ENCODE measurements at regions not wholly inside any gene's neighbourhood (a gene's known extent, or its start where the extent isn't known, plus 50 kb on each side); places are given as distances from the start of the nearest gene placed in this dataset.

DNA sequence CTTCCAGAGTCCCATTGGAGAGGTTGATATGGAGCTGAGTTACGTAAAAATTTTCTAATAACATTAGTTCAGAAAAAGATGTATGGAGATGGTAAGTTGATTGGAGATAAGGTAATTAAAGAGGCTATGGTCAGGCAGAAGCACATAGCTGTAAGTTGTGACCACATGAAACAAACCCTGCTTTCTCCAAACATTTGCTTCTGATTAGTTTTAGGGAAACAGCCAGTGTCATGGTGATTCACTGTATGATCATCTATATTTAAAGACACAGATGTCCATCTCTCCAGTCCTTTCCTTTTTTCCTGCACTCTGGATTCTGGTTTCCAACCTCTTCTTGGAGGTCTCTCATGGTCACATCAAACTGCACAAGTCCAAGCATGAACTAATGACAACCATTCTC lies 1550.8 kb upstream of the PIK3C3 start:
- DNase-seq: no peak

DNA sequence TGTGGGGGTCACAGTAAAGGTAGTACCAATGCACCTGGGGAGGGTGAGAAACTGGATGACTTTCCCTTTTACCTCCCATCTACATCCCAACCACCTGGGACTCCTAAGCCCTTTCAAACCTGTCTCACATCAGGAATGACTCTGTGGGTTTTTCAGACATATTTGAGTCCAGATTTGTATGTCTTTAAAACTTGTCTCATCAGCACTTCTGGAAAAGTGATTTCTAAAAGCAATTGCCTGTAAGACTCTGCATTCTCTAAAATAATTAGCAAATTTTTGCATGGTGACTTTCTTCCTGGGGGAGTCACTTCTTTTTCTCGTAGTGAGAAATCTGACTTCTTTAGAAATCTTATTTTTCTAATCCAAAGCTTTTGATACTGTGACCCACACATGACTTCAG lies 1553.0 kb upstream of the PIK3C3 start:
- DNase-seq: no peak

DNA sequence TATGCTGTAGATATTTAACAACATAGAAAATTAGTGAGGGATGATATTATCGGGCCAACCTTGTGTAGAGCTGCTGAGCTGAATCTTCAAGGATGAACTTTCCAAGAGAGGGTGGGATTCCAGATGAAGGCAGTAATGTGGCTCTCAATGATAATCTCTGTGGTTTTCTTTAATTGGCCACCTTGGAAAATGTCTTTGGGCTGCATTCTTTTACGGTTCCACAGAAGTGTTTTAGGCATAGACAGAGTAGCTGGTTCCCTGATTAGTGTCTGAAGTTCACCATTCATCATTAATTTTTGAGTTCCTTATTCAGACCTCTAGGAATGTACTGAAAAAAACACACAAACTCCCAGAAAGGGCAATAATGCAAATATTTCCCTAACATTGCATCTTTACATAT lies 1566.9 kb upstream of the PIK3C3 start:
- DNase-seq: no peak

DNA sequence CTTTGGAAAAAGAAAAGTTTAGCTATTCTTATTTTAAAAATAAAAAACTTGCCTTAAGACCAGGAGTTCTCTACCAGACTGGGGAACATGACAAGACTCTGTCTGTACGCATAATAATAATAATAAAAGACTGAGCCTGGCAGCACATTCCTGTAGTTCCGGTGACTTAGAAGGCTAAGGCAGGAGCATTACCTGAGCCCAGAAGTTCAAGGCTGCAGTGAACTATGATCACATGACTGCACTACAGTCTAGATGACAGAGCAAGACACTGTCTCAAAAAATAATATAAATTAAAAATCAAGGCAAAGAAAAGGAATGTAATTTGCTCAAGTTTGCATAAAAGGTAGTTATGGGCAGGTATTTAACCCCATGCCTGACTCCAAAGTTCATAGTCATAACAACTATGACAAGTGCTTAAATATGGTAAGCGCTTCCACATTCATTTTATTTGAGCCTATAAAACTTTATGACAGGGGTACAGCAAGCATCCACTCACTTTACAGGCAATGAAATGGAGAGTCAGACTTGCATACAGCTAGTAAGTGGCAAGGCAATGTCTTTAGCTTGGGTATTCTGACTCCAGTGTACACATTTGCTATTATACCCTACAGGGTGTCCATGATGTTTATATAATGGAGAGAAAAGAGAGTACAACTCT lies 1567.8 kb upstream of the PIK3C3 start:
- no peak for DNase-seq

DNA sequence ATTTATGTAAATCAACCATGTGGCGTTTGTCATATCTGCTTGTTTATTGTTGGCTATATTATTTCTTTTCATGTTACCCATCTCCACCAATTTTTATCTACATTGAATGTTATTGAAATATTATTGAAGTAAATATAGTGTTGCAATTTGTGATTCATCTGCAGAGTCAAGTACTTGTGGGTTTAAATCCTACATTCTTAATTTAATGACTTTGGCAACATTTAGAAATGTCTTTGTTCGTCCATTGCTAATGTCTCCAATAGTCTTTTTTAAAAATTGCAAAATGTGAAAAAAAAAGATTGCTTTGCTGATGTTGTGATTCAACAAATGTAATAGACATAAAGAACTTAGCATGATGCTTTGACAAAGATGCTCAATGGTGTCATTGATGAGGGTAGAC lies 1572.8 kb upstream of the PIK3C3 start:
- no peak for DNase-seq

DNA sequence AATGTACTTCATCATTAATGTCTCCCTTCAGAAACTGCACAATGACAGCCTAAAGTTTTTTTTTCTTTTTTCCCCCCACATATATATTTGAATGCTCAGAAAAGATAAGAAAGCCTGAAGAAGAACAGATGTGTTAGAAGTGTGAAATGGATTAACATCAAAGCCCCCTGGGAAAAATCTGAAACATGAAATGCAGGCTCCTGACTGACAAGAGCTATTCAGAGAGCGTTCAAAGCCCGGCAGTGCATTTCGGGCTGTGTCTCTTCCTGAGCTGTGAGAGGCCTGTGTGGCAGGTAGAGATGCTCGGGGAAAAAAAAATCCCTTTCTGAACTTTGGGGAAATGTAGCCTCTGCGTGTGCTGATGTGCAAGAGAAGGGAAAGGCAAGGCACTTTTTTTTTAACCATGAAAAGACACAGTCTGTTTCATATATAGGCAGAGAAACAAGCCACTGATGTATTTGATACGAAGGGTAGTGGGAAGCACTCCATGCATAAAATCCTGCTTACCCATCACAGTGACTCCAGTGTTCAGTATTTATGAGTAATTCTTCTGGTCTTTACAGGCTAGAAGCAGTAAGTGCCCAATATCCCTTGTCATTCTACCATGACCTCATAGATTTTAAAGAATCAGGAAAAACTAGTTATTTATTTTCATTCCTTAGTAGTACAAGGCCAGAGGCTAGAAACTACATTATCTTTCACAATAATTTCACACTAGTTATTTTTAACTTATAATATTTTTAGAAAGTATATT lies 1574.2 kb upstream of the PIK3C3 start:
- DNase-seq: no peak

DNA sequence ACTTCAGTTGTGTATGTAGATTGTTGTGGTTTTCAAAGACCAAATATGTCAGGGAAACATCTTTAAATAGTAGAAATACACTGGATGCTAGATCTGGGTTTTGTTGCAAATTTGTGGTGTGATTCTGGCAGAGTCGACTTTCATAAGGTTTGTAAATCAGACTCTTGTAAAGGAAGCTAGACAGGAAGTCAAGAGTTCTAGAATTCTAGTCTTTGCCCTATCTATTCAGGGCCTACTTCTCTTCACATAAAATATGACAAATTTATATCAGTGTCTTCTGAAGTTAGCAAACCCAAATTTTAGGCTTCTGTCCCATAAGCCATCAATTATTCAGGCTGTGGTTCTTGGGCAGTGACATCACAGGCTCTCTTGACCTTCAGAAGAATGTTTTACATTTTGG lies 1579.2 kb upstream of the PIK3C3 start:
- DNase-seq: no peak

DNA sequence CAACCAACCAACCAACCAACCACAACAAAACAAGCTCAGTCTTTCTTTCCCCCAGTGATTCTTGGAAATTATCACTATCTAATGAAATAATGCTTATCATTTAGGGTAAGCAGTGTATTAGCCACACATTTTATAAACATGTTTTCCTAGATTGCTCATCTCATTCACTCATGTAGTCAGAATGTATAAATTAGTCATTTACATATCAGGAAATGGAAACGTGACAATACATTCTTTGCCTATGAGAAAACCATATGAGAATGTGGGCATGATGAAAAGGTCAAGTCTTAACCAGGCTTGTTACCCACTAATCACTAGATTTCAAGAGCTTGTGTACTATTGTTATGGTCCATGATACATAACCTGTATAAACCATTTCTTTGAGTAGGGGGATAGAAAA lies 1583.4 kb upstream of the PIK3C3 start:
- DNase-seq: no peak

DNA sequence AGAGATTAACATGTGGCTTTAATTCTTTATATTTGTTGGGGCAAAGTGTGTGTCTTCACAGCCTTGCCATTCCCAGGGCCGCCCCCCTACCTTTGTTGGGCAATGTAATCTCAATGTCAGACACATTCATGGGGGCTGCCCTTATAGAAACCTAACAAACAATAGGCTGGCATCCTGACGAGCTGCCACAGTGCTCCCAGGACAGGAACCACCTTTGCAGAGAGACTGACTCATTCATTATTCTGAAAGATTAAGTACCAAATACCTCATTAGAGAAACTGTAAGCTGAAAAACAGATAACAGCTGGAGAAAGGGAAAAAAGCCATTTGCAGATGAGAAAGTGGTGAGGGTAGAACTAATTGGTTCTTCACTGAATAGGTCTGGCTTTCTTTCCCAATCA lies 1587.5 kb upstream of the PIK3C3 start:
- DNase-seq: no peak

DNA sequence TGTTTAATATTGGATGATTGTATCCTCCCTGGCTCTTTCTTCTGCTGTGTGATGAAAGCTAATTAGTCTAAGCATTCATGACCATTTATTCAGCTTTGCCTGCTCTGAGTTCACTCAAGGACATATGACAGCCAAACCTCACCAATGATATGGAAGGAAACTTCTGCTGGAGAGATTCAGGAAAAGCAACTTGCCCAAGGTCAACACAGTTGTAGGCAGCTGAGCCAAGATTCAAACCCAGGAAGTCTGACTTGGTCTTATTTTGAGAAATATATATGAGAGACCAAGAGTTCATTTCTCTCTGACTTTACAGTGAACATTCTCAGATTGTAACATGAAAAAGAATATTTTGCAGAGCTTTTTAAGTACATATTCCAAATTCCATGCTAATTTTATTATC lies 1588.5 kb upstream of the PIK3C3 start:
- no peak for DNase-seq

DNA sequence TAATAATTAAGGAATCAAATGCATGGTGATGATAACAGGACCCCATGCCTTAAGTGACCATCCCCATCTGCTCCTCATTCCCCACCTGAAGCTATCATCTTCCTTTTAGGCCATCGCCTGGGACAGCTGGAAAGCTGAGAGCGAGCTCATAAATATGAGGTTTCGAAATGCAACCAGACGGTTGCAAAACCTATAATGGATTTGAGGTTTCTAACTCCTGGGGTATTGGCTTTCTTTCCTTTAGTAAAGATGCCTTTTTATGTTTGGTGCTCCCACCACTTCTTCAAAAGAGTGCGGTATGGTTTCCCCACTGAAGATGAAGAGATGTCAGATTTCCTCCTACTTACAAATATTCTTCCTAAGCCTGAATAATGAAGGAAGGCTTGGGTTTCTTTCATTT lies 1589.5 kb upstream of the PIK3C3 start:
- DNase-seq: no peak

DNA sequence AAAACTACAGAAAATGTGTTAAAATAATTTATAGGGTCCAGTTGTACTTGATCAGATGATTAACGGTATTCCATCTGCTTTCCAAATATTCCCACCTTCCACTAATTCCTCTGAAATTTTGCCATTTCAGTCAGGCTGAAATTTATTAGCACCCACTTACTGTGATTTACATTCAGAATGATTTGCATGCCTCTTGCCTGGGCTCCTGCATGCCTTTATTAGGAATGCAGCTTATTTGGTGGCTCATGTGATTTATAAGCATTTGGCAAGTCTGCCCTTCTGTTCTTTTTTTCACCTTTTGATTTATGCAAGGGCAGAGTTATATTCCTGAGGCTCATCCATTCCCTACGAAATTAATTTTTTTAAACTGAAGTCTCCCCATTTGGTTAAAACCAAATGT lies 1594.5 kb upstream of the PIK3C3 start:
- no peak for DNase-seq

DNA sequence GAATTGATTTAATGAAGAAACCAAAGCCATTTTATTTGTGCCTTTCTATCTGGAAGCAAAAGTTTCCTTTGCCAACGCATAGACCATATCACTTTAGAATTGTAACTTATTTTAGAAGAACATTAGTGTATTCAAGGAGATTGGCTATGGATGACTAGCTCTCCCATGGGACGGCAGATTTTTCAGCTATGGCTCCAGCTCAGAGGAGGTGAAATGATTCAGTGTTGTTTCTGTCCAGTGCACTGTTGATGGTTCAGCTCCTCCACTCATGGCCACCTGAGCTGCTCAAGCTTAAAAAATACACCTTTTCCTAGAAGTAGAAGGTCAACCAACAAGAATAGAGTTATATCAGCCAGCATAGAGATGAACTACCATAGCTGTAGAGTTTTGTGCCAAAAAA lies 1597.5 kb upstream of the PIK3C3 start:
- DNase-seq: no peak

DNA sequence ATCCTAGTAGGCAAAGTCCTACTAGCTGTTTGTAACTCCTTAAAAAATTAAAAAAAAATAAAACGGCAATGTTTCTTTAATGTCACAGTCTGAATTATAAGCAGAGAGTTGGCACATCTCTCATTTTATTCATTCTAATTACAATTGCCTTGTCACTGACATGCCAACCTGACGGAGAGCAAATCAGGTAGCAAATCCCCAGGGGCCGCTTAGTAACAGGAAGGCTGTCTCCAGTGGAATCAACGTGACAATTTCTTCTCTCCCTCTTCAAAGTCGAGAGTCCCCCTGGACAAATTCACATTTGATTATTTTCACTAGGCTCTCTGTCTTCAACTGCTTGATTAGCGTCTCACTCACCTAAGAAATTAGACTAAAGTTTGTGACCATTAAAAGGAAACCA lies 1598.9 kb upstream of the PIK3C3 start:
- DNase-seq: no peak

DNA sequence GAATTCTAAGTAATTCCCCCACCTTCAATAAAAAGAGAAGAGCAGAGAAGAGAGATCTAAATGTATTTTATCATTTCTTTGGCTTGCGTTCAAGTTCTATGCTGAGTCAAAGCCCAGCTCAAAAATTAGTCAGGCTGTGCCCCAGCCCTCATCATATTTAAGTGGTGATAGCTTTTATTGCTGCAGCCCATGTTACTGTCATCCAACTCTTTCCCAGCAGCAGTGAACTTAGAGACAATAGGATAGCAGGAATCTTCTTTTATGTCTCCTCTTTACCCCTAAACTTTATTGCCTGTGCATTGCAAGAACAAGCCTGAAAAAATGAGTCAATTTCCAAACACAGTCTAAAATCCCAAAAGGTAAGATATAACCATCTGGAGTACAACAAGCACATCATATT lies 1599.3 kb upstream of the PIK3C3 start:
- DNase-seq: no peak

DNA sequence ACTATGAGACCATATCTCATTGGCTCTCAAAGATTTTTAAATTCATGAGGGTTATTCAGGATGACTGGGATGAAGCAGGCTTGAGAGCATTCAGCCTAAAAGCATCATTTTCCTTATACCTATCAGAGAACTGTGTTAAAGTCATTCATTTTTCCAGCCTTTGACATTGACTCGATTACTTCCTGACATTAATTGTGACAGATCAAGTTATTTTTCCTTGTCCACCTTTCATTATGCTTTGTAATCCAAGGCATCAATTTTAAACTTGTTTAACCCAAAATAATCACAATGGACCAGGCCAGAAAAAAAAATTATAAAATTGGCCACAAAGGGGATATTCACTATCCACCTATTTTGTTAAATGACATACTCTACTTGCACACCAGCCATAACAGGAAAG lies 1606.8 kb upstream of the PIK3C3 start:
- no peak for DNase-seq

DNA sequence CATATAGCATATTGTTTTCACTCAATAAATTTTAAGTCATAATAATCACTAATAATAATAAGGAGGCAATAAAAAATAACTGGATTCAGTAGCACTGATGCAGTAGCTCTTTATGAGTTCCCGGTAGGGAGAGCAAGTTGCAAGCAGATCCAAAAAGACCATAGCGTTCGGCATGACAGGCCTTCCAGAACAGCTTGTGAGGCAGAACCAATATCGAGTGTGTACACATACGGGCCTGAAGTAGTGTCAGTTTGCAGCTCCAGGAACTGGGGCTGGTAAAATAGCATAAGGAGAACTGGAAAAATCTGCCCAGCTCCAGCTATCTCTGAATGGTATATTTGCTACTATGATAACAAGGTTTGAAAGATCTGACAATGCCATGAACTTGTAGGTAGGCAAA lies 1607.8 kb upstream of the PIK3C3 start:
- DNase-seq: no peak

DNA sequence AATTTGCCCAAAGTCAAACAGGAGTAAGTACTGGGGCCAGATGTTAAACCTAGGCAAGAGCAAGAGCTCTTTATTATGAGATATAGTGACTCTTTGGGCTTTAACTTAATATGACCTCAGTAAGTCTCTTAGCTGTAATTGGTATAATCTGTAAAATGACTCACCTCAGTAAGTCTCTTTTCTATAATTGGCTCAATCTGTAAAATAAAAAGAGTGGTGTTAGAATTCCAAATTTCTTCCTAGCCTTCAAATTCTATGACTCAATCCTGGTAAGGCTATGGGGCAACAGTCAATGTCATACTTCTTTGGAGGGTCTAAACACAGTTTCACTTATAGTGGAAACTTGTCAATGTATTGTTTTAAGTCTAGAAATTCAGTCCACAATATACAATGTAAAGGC lies 1608.9 kb upstream of the PIK3C3 start:
- no peak for DNase-seq

DNA sequence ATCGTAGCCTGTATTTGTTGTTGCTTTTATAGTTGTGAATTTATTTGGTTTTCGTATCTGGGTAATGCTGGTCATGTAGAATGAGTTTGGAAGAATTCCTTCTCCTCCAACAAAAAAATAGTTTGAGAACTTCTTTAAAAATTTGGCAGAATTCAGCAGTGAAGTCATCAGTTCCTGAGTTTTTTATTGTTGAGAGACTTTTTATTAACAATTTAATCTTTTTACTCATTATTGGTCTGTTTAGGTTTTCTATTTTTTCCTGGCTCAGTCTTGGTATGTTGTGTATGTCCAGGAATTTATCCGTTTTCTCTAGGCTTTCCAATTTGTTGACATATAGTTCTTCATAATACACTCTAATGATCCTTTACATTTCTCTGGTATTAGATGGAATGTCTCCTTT lies 1613.3 kb upstream of the PIK3C3 start:
- DNase-seq: no peak

DNA sequence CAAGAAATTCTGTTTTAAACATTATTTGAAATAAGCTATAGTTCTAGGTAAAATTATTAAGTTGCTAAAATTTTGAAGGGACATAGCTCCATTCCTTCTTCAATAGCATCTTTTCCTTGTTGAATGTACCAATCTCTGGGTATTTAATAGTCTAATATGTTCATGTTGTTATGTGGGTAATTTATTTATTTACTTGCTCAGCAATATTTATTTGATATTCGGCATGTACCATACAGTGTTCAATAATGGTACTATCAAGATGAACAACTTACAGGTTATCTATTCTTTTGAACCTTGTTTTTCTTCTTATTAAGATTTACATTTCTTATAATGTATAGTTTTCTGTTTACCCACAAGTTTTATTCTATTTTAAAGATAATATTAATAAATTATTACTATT lies 1616.8 kb upstream of the PIK3C3 start:
- no peak for DNase-seq

DNA sequence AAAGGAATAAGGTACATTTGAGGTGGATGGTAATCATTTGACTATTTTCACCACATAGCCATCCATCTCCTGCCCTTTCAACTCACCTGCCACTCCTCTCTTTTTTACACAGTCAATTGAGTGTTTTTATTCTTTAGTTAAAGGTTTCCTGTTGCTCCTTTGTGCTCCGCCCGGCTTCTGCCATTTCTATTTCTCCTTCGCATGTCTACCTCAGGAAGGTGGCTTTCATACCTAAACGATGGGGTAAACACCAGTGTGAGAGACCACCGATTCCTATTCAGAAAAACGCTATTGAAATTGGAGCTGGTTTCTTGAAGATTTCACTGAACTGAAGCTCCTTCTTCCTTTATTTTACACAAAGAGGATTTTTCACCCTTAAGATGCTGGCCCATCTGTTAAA lies 1628.0 kb upstream of the PIK3C3 start:
- DNase-seq: no peak

DNA sequence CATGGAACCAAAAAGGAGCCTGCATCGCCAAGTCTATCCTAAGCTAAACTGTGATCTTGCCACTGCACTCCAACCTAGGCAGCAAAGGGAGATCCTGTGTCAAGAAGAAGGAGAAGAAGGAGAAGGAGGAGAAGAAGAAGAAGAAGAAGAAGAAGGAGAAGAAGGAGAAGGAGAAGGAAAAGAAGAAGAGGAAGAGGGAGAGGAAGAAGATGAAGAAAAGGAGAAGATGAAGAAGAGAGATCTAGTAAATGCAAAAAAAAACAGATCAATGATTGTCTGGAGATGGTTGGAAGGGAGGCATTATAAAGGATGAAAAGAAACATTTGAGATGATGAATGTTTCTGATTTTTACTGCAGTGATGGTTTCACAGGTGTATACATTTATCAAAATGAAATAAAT lies 1629.0 kb upstream of the PIK3C3 start:
- DNase-seq: no peak

DNA sequence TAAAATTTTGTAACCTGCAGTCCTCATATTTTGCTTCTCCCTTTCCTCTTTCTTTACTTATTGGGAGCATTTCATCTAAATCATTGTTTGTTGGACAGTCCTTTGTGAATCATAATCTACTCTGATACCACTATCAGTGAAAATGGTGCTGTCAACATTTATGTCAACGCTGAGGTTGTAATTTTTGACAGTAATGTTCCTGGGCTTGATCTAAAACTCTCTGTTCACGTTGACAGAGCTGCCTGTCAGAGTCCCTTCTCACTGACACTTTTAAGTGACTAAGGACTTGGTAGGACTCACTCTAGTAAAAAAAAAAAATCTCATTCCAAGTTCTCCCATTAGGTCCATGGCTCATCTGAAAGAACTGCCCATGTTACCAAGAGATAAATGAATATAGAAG lies 1640.8 kb upstream of the PIK3C3 start:
- no peak for DNase-seq

DNA sequence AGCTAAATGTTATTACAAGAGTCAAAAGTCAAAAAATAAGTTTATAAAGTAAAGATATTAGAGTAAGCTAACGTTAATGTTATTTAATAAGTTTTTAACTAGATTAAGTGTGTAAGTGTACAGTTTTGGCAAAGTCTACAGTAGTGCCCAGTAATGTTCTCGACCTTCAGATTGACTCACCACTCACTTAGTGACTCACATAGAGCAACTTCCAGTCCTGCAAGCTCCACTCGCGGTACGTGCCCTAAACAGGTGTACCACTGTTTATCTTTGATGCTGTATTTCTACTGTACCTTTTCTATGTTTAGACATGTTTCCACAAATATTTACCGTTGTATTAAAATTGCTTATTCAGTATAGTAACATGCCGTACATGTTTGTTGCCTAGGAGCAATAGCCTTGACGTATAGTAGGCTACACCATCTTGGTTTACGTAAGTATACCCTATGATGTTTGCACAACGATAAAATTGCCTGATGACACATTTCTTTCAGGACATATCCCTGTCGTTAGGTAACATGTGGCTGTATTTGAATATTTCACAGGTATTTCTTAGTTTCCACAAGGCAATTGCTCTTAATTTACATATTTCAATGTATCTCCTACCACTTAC lies 1641.9 kb upstream of the PIK3C3 start:
- DNase-seq: no peak

DNA sequence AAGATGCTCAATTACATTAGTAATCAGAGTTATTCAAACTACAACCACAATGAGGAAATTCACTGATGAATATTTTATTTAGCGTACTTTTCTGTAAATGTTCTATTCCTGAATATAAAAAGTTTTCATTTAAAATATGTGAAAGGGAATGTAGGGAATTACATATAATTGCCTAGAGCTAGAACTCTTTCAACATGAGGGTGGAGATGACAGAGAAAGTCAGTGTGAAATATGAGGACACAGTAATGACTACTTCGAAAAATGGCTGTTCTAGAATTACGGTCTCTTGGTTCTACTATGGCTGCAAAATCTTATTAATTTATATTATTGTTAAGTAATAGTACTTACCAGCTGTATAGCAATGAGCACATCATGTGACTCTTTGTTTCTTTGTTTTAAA lies 1647.4 kb upstream of the PIK3C3 start:
- no peak for DNase-seq
